CD4-positive, alpha-beta T cell treated with Interleukin-15 for 1 hour (primary cell): ENCODE measurements at regions not wholly inside any gene's neighbourhood (a gene's known extent, or its start where the extent isn't known, plus 50 kb on each side); places are given as distances from the start of the nearest gene placed in this dataset.

Experiments
- DNase-seq: peaks from one replicate; pipeline ENCODE4 v3.0.0-alpha.2; 2020

- no peak for DNase-seq
Measured at GRCh38 chr2:42928692-42929545, 136.5 kb upstream of the HAAO start.

- DNase-seq, result no peak
Measured at GRCh38 chr2:42928161-42928691, 135.8 kb upstream of the HAAO start.

GRCh38 chr2:42927334-42928160 is 135.2 kb upstream of the HAAO start:
- no peak for DNase-seq

GRCh38 chr2:42926434-42927333 is 134.3 kb upstream of the HAAO start:
- DNase-seq, result no peak

GRCh38 chr2:42925742-42926433 is 133.5 kb upstream of the HAAO start:
- no peak for DNase-seq

GRCh38 chr2:42924418-42924886 is 132.1 kb upstream of the HAAO start:
- DNase-seq, result no peak

GRCh38 chr2:42923580-42924417 is 131.4 kb upstream of the HAAO start:
- DNase-seq, result no peak

- no peak for DNase-seq
Measured at GRCh38 chr2:42922790-42923579, 130.6 kb upstream of the HAAO start.

GRCh38 chr2:42922293-42922692 is 129.9 kb upstream of the HAAO start:
- DNase-seq, result no peak

- no peak for DNase-seq
Measured at GRCh38 chr2:42921721-42922120, 129.3 kb upstream of the HAAO start.

GRCh38 chr2:42921147-42921520 is 128.8 kb upstream of the HAAO start:
- no peak for DNase-seq

GRCh38 chr2:42920446-42921146 is 128.2 kb upstream of the HAAO start:
- no peak for DNase-seq

GRCh38 chr2:42918671-42919318 is 126.4 kb upstream of the HAAO start:
- no peak for DNase-seq

GRCh38 chr2:42918041-42918440 is 125.7 kb upstream of the HAAO start:
- DNase-seq, result no peak

- DNase-seq, result no peak
Measured at GRCh38 chr2:42917425-42917927, 125.1 kb upstream of the HAAO start.

GRCh38 chr2:42916324-42916723 is 123.9 kb upstream of the HAAO start:
- no peak for DNase-seq

- no peak for DNase-seq
Measured at GRCh38 chr2:42914860-42915259, 122.5 kb upstream of the HAAO start.

GRCh38 chr2:42914314-42914713 is 121.9 kb upstream of the HAAO start:
- no peak for DNase-seq
